Middle frontal gyrus (tissue), 1 donor: ENCODE measurements at regions not wholly inside any gene's neighbourhood (a gene's known extent, or its start where the extent isn't known, plus 50 kb on each side); places are given as distances from the start of the nearest gene placed in this dataset.
"Not testable (repeated sequence)": the region's sequence is repeated elsewhere in the genome, so short reads cannot be mapped to it uniquely, and the experiment has no call there.

ENCODE experiments used
- DNase-seq: peaks from one replicate; pipeline ENCODE4 v3.0.0-alpha.2; 2015; ENCODE audit warnings: low spot score; ENCODE audit errors: extremely low spot score

- DNase-seq, result no peak
These were observed 51.2 kb upstream of the THRB start for GRCh38 chr3:24545887-24546286.

GRCh38 chr3:24548278-24548677 lies 53.6 kb upstream of the THRB start:
- DNase-seq, result no peak

GRCh38 chr3:24550588-24550987 lies 55.9 kb upstream of the THRB start:
- no peak for DNase-seq

- no peak for DNase-seq
These were observed 57.0 kb upstream of the THRB start for GRCh38 chr3:24551626-24552025.

- no peak for DNase-seq
These were observed 68.2 kb upstream of the THRB start for GRCh38 chr3:24562895-24563294.

GRCh38 chr3:24565053-24565452 lies 70.4 kb upstream of the THRB start:
- DNase-seq, result no peak

- no peak for DNase-seq
These were observed 71.0 kb upstream of the THRB start for GRCh38 chr3:24565656-24566055.

GRCh38 chr3:24566927-24567326 lies 72.3 kb upstream of the THRB start:
- DNase-seq, result no peak

- not testable (repeated sequence) for DNase-seq
These were observed 77.8 kb upstream of the THRB start for GRCh38 chr3:24572409-24572808.

- DNase-seq, result no peak
These were observed 78.9 kb upstream of the THRB start for GRCh38 chr3:24573576-24573975.

- DNase-seq, result no peak
These were observed 83.7 kb upstream of the THRB start for GRCh38 chr3:24578324-24578723.

- DNase-seq, result no peak
These were observed 84.3 kb upstream of the THRB start for GRCh38 chr3:24578951-24579421.

GRCh38 chr3:24582431-24583403 lies 88.1 kb upstream of the THRB start:
- no peak for DNase-seq

GRCh38 chr3:24586920-24587319 lies 92.3 kb upstream of the THRB start:
- no peak for DNase-seq

- DNase-seq, result no peak
These were observed 94.2 kb upstream of the THRB start for GRCh38 chr3:24588629-24589512.

- no peak for DNase-seq
These were observed 94.8 kb upstream of the THRB start for GRCh38 chr3:24589513-24589851.

GRCh38 chr3:24589931-24590880 lies 95.6 kb upstream of the THRB start:
- no peak for DNase-seq

GRCh38 chr3:24591191-24591590 lies 96.5 kb upstream of the THRB start:
- no peak for DNase-seq

GRCh38 chr3:24591661-24592555 lies 97.3 kb upstream of the THRB start:
- no peak for DNase-seq

GRCh38 chr3:24594161-24594560 lies 99.5 kb upstream of the THRB start:
- no peak for DNase-seq
